ENCODE measurements at regions not wholly inside any gene's neighbourhood (a gene's known extent, or its start where the extent isn't known, plus 50 kb on each side); places are given as distances from the start of the nearest gene placed in this dataset.

GRCh38 chr17:71320009-71320796 is 800.6 kb upstream of the SOX9 start:
- Histone ChIP-seq H3K9me3 (ENCODE audit: control insufficient read depth in 2 of 2, low read length in 2 of 2) (peaks cover 0 to 4% of the 10 kb centered on the region in 2 experiments), H3K27ac (ENCODE audit: insufficient read depth, low read length, poor library complexity, severe bottlenecking) (no peak overlapping the region), H3K36me3 (ENCODE audit: control insufficient read depth, insufficient read depth, low read length) (no peaks in the 10 kb centered on the region), H3K4me3 (ENCODE audit: low read depth, low read length) (no peak overlapping the region), H3K4me1 (ENCODE audit: control insufficient read depth, insufficient read depth, low read length, poor library complexity, severe bottlenecking) (no peaks in the 10 kb centered on the region), H3K27me3 (ENCODE audit: control insufficient read depth, insufficient read depth, low read length) (no peaks in the 10 kb centered on the region)
- no peaks in the 10 kb centered on the region for H3K36me3 Mint-ChIP-seq
- H3K27ac Mint-ChIP-seq = no peak overlapping the region
- no peak for DNase-seq
- no peak overlapping the region for H3K4me3 Mint-ChIP-seq
- no peaks in the 10 kb centered on the region for H3K4me1 Mint-ChIP-seq
- no peak for ATAC-seq (ENCODE audit: low read depth in 2 of 2)
- peaks cover 4 to 16% (median 9%) of the 10 kb centered on the region in 7 donors for H3K9me3 Mint-ChIP-seq
- no peaks in the 10 kb centered on the region for H3K27me3 Mint-ChIP-seq

DNA sequence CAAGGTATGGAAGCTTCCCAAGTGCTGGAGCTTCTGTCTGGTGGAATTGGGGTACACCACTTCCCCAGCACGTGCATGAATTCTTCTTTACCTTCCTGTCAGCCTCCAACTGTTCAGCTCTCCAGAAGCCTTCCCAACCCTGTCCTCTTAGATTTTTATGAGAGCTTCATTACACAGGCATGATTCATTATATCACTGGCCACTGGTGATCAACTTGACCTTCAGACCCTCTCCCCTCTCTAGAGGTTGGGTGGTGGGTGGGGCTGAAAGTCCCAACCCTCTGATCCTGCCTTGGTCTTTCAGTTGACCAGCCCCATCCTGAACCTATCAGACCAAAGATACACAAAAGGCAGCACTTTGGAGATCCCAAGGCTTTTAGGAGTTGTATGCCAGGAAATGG is 795.7 kb upstream of the SOX9 start:
- no peak overlapping the region for H3K4me3 Mint-ChIP-seq
- no peak overlapping the region for H3K27ac ChIP-seq (ENCODE audit: insufficient read depth, low read length, poor library complexity, severe bottlenecking)
- H3K4me1 Mint-ChIP-seq = no peaks in the 10 kb centered on the region
- H3K27ac Mint-ChIP-seq = no peak overlapping the region
- H3K9me3 Mint-ChIP-seq = peaks cover 5 to 22% (median 11%) of the 10 kb centered on the region in 7 donors
- H3K27me3 ChIP-seq (ENCODE audit: control insufficient read depth, insufficient read depth, low read length) = no peaks in the 10 kb centered on the region
- H3K36me3 ChIP-seq (ENCODE audit: control insufficient read depth, insufficient read depth, low read length) = no peaks in the 10 kb centered on the region
- no peak overlapping the region for H3K4me3 ChIP-seq (ENCODE audit: low read depth, low read length)
- H3K4me1 ChIP-seq (ENCODE audit: control insufficient read depth, insufficient read depth, low read length, poor library complexity, severe bottlenecking) = no peaks in the 10 kb centered on the region
- no peaks in the 10 kb centered on the region for H3K27me3 Mint-ChIP-seq
- no peak for ATAC-seq (ENCODE audit: low read depth in 2 of 2)
- DNase-seq = no peak
- H3K9me3 ChIP-seq (ENCODE audit: control insufficient read depth in 2 of 2, low read length in 2 of 2) = no peaks in the 10 kb centered on the region
- no peaks in the 10 kb centered on the region for H3K36me3 Mint-ChIP-seq

- Mint-ChIP-seq H3K27me3 (no peaks in the 10 kb centered on the region), H3K4me3 (no peak overlapping the region), H3K9me3 (peaks cover 0 to 15% (median 9%) of the 10 kb centered on the region in 7 donors), H3K36me3 (no peaks in the 10 kb centered on the region), H3K4me1 (no peaks in the 10 kb centered on the region), H3K27ac (no peak overlapping the region)
- H3K4me3 ChIP-seq (ENCODE audit: low read depth, low read length) = no peak overlapping the region
- H3K4me1 ChIP-seq (ENCODE audit: control insufficient read depth, insufficient read depth, low read length, poor library complexity, severe bottlenecking) = no peaks in the 10 kb centered on the region
- no peaks in the 10 kb centered on the region for H3K27me3 ChIP-seq (ENCODE audit: control insufficient read depth, insufficient read depth, low read length)
- no peak overlapping the region for H3K27ac ChIP-seq (ENCODE audit: insufficient read depth, low read length, poor library complexity, severe bottlenecking)
- DNase-seq (no peak), ATAC-seq (ENCODE audit: low read depth in 2 of 2) (no peak)
- no peaks in the 10 kb centered on the region for H3K36me3 ChIP-seq (ENCODE audit: control insufficient read depth, insufficient read depth, low read length)
- no peaks in the 10 kb centered on the region for H3K9me3 ChIP-seq (ENCODE audit: control insufficient read depth in 2 of 2, low read length in 2 of 2)
Observed at GRCh38 chr17:71325886-71326285, 794.9 kb upstream of the SOX9 start.

DNA sequence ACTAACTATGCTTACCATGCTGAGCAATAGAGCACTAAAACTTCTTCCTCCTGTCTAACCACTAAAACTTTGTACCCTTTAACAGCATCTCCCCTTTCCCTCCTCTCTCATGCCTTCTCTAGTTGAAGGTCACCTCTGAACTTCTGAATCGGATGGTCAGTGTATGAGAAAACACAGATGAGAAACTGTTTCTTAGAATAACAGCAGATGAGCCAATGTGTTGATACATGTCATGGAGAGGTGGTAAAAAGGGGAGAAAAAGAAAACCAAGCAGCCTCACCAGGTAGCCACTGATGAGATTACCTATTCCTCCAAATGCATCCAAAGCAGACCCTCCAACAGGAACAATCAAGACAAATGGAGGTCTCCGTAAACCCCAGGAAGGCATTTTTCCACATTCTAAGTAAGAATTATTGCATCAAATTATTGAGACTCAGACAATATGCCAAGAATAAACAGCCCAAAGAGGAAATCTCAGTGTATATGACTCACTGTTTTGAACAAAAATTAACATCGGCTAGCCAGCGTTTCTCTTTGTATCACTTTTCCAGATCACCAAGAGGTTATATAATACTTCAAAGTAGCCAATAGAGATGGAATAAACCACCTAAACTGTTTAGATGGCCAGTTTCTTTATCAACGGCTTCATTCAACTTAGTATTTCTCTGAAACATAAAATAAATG is 793.3 kb upstream of the SOX9 start:
- H3K36me3 Mint-ChIP-seq = no peaks in the 10 kb centered on the region

GRCh38 chr17:71329310-71330098 is 791.3 kb upstream of the SOX9 start:
- peaks cover 2 to 15% (median 10%) of the 10 kb centered on the region in 7 donors for H3K9me3 Mint-ChIP-seq
- ATAC-seq (ENCODE audit: low read depth in 2 of 2) = no peak

More for the DNA sequence above, 793.3 kb upstream of the SOX9 start:
- ATAC-seq (ENCODE audit: low read depth in 2 of 2) (no peak), DNase-seq (no peak)
- Histone ChIP-seq H3K4me3 (ENCODE audit: low read depth, low read length) (no peak overlapping the region), H3K4me1 (ENCODE audit: control insufficient read depth, insufficient read depth, low read length, poor library complexity, severe bottlenecking) (no peaks in the 10 kb centered on the region), H3K36me3 (ENCODE audit: control insufficient read depth, insufficient read depth, low read length) (no peaks in the 10 kb centered on the region), H3K9me3 (ENCODE audit: control insufficient read depth in 2 of 2, low read length in 2 of 2) (no peaks in the 10 kb centered on the region), H3K27me3 (ENCODE audit: control insufficient read depth, insufficient read depth, low read length) (no peaks in the 10 kb centered on the region), H3K27ac (ENCODE audit: insufficient read depth, low read length, poor library complexity, severe bottlenecking) (no peak overlapping the region)
- Mint-ChIP-seq H3K9me3 (peaks cover 0 to 15% (median 9%) of the 10 kb centered on the region in 7 donors), H3K4me3 (no peak overlapping the region), H3K27ac (no peak overlapping the region), H3K4me1 (no peaks in the 10 kb centered on the region), H3K27me3 (no peaks in the 10 kb centered on the region)

DNA sequence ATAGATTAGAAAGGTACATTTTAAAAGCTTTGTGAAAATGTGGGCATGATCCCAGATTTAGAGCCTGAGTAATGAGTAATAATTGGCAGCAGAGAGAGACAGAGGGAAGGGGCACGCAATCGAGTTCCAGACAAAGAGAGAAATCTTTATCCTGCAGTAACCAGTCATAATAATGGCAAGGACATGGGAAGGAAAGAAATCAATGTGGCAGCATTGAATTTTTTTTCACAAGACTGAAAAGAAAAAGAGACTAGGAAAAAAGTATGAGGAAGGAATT is 790.8 kb upstream of the SOX9 start:
- DNase-seq (no peak), ATAC-seq (ENCODE audit: low read depth in 2 of 2) (no peak)
- Mint-ChIP-seq H3K9me3 (peaks cover 2 to 15% (median 10%) of the 10 kb centered on the region in 7 donors), H3K27me3 (no peaks in the 10 kb centered on the region), H3K4me3 (no peak overlapping the region), H3K36me3 (no peaks in the 10 kb centered on the region), H3K27ac (no peak overlapping the region), H3K4me1 (no peaks in the 10 kb centered on the region)
- no peaks in the 10 kb centered on the region for H3K9me3 ChIP-seq (ENCODE audit: control insufficient read depth in 2 of 2, low read length in 2 of 2)
- no peaks in the 10 kb centered on the region for H3K4me1 ChIP-seq (ENCODE audit: control insufficient read depth, insufficient read depth, low read length, poor library complexity, severe bottlenecking)
- H3K27ac ChIP-seq (ENCODE audit: insufficient read depth, low read length, poor library complexity, severe bottlenecking) = no peak overlapping the region
- H3K36me3 ChIP-seq (ENCODE audit: control insufficient read depth, insufficient read depth, low read length) = no peaks in the 10 kb centered on the region
- no peak overlapping the region for H3K4me3 ChIP-seq (ENCODE audit: low read depth, low read length)
- H3K27me3 ChIP-seq (ENCODE audit: control insufficient read depth, insufficient read depth, low read length) = no peaks in the 10 kb centered on the region

More at GRCh38 chr17:71329310-71330098, 791.3 kb upstream of the SOX9 start:
- Mint-ChIP-seq H3K4me1 (no peaks in the 10 kb centered on the region), H3K36me3 (no peaks in the 10 kb centered on the region), H3K27me3 (no peaks in the 10 kb centered on the region), H3K27ac (no peak overlapping the region), H3K4me3 (no peak overlapping the region)
- DNase-seq = no peak
- Histone ChIP-seq H3K9me3 (ENCODE audit: control insufficient read depth in 2 of 2, low read length in 2 of 2) (no peaks in the 10 kb centered on the region), H3K27ac (ENCODE audit: insufficient read depth, low read length, poor library complexity, severe bottlenecking) (no peak overlapping the region), H3K27me3 (ENCODE audit: control insufficient read depth, insufficient read depth, low read length) (no peaks in the 10 kb centered on the region), H3K36me3 (ENCODE audit: control insufficient read depth, insufficient read depth, low read length) (no peaks in the 10 kb centered on the region), H3K4me1 (ENCODE audit: control insufficient read depth, insufficient read depth, low read length, poor library complexity, severe bottlenecking) (no peaks in the 10 kb centered on the region), H3K4me3 (ENCODE audit: low read depth, low read length) (no peak overlapping the region)

GRCh38 chr17:71331754-71332325 is 789.0 kb upstream of the SOX9 start:
- Mint-ChIP-seq H3K4me3 (no peak overlapping the region), H3K9me3 (peaks cover 0 to 13% (median 4%) of the 10 kb centered on the region in 7 donors), H3K27ac (no peak overlapping the region), H3K36me3 (no peaks in the 10 kb centered on the region), H3K4me1 (no peaks in the 10 kb centered on the region), H3K27me3 (peaks cover 4% of the 10 kb centered on the region)
- Histone ChIP-seq H3K9me3 (ENCODE audit: control insufficient read depth in 2 of 2, low read length in 2 of 2) (no peaks in the 10 kb centered on the region), H3K27me3 (ENCODE audit: control insufficient read depth, insufficient read depth, low read length) (no peaks in the 10 kb centered on the region), H3K36me3 (ENCODE audit: control insufficient read depth, insufficient read depth, low read length) (no peaks in the 10 kb centered on the region), H3K4me1 (ENCODE audit: control insufficient read depth, insufficient read depth, low read length, poor library complexity, severe bottlenecking) (no peaks in the 10 kb centered on the region), H3K4me3 (ENCODE audit: low read depth, low read length) (no peak overlapping the region), H3K27ac (ENCODE audit: insufficient read depth, low read length, poor library complexity, severe bottlenecking) (no peak overlapping the region)
- DNase-seq (no peak), ATAC-seq (ENCODE audit: low read depth in 2 of 2) (no peak)
